GM18873 (cell line): ENCODE measurements at regions not wholly inside any gene's neighbourhood (a gene's known extent, or its start where the extent isn't known, plus 50 kb on each side); places are given as distances from the start of the nearest gene placed in this dataset.

ENCODE experiments used
- ATAC-seq: cut with Tn5 transposase; IDR thresholded peaks from one replicate; pipeline ENCODE4 v1.9.1; 2021; ENCODE audit warnings: mild to moderate bottlenecking, moderate library complexity, moderate number of reproducible peaks; ENCODE audit not compliant: unreplicated experiment, low FRiP score

DNA sequence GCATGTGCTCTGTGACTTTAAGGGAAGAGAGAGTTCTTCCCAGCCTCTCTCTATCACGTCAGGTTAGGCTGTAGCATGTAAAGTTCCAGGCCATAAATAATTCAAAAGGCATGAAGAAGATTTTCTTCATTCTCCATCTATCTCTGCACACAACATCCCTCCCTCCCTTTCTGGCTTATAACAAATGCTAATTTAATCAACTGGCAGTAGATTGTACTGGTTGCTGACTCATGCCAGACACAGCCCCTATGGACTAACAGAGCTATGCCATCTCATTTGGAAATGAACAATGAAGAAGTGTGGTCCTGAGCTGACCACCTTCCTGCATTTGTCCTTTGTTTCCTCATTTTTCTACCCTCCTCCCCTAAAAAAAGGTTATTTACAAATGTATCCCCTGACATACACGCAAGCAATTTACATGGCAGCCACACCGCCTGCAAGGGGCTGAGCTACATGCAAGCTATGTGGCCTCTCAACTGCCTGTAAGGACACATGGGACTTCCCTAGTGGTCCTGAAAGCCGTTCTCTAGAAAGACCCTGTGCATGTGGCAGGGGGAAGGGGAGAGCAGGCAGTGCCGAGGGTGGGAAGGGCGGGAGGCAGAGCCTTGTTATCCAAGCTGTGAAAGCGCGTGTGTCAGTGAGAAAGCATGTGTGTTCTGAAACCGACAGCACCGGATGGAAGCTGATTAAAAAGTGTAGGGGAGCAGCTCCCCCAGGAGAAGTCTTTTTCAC is 90.9 kb upstream of the KLF7 start:
- no peak for ATAC-seq

DNA sequence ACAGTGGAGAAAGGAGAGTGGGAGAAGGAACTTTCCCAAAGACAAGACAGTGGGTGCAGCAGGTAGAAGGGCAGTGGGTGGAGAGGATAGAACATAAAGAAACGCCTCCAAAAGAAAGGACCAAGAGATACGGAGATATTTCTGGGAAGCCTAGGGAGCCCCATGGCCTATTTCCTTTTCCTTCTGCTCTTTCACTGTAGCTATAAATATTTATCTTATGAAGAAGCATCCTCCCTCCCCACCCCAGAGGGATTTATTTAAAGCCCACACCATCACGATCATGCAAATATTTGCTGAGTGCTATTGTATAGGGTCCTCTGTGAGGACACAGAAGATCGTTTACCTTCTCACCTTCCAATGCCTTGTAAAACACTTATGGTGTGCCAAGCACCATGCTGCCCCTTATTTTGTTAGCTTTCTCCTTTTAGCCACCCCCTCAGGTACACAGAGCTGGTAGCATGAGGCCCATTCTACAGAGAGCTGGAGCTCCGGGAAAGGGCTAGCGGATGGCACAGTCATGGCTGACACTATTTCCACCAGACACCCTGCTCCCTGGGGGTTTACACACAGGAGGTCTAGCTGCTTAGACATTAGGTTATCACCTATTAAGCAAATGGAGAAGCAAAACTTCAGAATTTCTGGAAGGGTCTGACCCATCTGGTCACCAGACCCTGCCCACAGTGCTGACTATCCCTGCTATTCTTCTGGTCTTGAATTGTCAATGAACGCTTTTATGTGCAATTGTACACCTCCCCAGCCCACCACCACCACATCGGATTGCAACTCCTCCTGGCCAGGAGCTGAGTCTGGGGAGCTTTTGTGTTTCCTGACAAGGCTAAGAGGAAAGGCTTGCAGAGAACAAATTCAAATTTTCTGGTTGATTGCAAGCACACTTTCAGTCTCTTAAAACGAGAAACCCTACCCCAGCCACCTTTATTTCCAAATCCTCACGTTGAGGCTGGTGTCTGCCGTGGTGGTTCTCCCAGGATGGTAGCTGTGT is 91.8 kb upstream of the KLF7 start:
- ATAC-seq = no peak

- no peak for ATAC-seq
Observed at GRCh38 chr2:207258263-207258991, 92.7 kb upstream of the KLF7 start.

- ATAC-seq = no peak
Observed at GRCh38 chr2:207260021-207260420, 94.3 kb upstream of the KLF7 start.

- ATAC-seq = no peak
Observed at GRCh38 chr2:207260947-207261346, 95.2 kb upstream of the KLF7 start.

- no peak for ATAC-seq
Observed at GRCh38 chr2:207264310-207264709, 98.6 kb upstream of the KLF7 start.

DNA sequence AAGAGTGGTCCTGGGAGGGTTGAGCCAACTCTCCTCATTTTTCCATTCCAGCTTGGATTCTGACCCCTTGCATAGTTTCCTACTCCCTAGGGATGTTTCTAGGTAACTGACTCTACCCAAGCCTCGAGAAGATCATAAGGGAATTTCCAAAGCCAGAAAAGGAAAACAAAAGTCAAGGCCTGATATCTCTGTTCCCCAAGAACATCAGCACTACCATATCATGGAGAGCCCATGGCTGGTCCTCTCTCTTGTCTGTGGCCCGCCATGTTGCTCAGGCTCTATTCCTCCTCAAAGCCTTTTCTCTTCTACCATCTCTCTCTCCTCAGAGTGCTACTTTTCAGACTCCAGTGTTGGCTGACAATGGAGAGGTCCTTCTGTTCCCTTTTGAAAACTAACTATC is 99.6 kb upstream of the KLF7 start:
- ATAC-seq = no peak

- ATAC-seq = no peak
Observed at GRCh38 chr2:207265869-207266268, 100.1 kb upstream of the KLF7 start.

DNA sequence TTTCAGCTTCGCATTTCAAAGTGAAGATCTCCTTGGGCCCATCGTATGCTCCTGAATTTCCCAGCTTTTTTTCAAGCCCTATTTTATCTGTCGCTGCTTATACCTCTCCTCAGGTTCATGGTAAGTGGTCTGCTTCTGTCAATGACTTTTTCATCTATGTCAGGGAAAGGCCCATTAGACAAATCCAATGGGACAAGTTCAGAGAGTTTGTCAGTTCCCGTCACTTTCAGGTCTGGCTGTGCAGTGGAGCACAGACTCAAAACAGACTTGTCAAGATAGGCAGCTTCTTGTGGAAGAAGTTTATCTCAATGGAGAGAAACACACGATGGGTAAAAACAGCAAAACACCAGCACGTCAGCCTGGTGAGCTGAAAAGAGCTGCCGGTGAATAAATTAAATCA is 100.9 kb upstream of the KLF7 start:
- no peak for ATAC-seq

GRCh38 chr2:207269038-207269437 is 103.3 kb upstream of the KLF7 start:
- no peak for ATAC-seq

- ATAC-seq = no peak
Observed at GRCh38 chr2:207274530-207275189, 108.9 kb upstream of the KLF7 start.

DNA sequence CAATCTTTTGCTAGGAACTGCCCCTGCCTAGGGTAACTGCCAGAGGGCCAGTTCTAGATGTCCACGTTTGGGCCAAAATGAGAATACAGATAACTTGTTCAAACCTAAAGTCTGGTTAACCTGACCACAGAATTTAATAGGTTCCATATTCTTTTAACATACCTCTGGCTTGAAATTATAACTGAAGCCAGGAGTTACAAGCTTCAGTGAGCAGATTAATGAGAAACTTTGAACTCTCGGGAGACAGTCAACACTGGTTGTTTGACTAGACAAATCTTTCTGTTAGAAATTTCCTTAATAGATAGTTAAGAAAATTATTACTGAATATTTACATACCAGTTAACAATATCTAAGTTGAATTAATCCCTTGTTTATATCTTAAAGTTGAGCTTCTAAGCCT is 110.0 kb upstream of the KLF7 start:
- ATAC-seq = no peak

GRCh38 chr2:207276248-207276647 is 110.5 kb upstream of the KLF7 start:
- ATAC-seq = no peak

DNA sequence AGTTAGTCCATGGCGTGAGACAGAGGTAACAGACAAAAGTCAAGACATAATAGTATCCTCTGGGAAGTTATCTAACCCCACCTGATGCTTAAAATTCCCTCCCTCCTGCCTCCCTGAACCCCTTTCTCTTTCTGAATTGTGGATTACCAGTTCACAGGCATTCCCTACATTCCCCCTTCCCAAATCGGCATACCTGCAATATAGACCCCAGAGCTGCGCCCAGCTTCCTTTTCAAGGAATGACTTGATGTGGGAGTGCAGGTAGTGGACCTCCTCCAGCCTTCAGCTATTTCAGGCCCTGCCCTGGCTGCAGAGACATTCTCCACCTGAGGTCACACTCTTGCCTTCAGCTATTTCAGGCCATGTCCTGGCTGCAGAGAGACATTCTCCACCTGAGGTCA is 111.1 kb upstream of the KLF7 start:
- ATAC-seq = no peak

DNA sequence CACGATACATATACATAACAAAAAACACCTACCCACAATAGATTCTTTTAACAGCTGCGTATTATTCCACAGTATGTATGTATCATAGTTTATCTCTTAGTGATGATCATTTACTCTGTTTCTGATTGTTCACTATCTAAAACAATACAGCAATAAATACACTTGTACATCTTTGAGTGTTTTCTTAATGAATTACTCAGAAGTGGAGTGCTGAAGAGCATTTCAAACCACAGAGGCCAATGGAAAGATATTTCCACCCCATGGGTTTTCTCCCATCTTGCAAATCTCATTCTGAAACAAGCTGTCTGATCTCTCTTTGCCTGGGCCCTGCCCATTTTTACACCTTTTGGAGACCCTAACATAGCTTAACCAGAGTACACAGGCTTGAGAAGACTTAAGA is 113.8 kb upstream of the KLF7 start:
- ATAC-seq = no peak

DNA sequence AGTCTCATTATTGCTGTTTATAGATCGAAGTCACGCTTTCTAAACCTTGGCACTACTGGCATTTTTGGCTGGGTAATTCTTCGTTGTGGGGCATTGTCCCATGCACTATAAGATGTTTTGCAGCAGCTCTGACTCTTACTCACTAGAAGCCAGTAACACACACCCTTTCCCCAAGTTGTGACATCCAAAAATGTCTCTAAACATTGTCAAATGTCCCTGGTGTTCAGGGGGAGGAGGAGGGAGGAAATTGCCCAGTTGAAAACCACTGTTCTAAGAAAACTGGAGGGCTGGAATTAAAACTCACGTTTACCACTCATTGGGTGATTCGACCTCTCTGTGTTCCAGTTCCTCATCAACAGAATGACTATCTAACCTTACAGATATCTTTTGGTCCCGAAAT is 115.7 kb upstream of the KLF7 start:
- ATAC-seq = no peak

DNA sequence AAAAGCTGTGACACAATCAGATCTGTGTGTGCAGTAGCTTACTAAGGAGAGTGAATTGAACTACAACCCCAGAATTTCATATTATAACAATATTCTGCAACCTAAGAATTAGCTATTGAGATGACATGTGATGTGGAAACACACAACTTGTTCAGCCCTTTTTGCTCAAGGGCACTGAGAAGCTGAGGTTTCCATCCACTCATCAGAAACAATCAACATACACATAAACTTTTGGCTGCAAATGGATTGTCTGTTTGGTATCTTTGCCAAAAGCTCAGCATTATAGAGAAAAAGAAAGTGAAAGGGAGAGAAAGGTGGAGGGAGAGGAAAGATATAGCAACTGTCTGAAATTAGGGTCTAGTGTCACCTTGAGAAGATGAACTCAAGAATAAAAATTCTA is 117.2 kb upstream of the KLF7 start:
- no peak for ATAC-seq

DNA sequence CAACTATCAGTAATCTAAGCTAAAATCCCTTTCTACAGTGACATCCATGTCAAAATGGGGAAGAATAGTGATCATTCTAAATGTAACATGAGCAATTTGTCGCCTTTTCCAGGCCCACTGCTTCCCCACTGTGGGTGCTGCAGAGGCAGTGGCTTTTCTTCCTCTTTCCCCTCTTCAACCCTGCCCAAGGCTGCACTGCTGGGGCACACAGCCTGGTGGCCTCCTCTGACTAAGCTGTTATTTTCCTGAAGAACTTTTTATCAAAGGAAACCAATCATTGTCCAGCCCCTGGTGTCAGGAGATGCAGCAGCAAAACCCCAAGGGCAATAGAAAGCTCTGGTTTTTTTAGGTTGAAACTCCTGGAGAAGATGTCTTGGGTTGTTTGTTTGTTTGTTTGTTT is 117.6 kb upstream of the KLF7 start:
- ATAC-seq = no peak

DNA sequence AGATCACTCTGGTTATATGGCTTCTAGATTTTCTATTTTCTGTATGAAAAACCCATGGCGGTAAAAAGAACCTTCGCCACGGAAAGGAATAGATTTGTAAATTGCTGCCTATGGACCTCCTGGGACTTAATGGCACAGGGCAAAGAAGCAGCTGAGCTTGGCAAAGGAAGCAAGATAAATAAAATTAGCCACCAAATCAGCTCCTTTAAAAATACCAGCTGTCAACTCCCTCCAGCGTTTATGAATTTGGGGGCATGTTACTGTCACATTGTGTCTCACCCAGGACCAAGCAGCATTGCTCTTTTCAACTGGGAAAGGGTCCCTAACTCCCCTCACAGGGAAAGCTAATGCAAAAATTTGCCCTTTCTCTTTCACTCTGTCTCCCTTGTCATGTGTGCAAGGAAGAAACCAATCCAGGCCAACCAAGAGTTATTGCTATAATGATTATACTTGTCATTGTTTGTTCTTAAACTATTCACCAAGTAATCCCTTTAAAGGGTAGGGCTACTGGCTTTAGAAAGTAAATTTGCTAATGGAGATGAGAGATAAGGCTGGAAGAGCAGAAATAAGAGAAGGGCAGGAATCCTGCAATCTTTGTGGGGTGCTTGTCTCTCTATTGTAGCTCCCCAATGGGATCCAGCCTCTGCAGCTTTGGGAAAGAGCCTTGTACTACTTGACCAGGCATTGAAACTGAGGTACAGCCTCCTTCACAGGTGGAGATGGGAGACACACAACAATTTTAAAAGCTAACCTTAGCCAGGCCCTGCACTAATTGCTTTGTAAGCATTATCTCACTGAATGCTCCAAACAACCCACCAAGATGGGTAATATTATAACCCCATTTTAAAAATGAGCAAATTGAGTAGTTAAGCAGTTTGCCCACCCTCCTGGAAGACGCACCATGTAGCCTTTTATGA is 119.1 kb upstream of the KLF7 start:
- no peak for ATAC-seq

GRCh38 chr2:207285473-207285815 is 119.7 kb upstream of the KLF7 start:
- ATAC-seq = no peak
